ENCODE measurements at regions not wholly inside any gene's neighbourhood (a gene's known extent, or its start where the extent isn't known, plus 50 kb on each side); places are given as distances from the start of the nearest gene placed in this dataset.
A peak's percentile ranks its signal among the peaks of the same experiment; 100 is the strongest.
"Not testable (repeated sequence)": the region's sequence is repeated elsewhere in the genome, so short reads cannot be mapped to it uniquely, and the experiment has no call there.

DNA sequence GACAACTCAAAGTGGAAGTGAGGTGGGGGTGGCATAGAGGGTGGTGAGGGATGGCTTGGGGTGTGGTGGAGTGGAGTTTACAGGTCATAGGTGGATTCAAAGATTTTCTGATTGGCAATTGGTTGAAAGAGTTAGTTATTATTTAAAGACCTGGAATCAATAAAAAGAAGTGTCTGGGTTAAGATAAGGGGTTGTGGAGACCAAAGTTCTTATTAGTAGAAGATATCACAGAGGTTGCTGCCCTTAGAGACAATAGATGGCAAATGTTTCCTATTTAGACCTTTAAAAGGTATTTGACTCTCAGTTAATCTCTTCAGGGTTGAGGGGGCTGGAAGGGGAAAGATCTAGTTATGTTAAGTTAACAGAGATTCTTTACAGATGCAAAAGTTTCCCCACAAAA lies 412.3 kb upstream of the TBL1XR1 start:
- no peak for DNase-seq

DNA sequence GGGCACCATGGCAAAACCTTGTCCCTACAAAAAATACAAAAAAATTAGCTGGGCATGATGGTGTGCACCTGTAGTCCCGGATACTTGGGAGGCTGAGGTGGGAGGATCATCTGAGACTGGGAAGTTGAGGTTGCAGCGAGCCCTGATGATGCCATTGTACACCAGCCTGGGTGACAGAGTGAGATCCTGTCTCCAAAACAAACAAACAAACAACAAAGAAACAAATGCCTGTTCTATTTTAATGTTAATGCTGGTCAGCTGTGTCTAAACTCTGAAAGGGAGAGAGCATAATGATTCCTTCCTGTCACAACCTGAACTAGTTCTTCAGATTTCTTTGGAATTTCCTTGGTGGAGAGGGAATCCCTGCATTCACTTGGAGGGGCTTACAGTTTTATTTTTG lies 413.0 kb upstream of the TBL1XR1 start:
- DNase-seq: no peak

DNA sequence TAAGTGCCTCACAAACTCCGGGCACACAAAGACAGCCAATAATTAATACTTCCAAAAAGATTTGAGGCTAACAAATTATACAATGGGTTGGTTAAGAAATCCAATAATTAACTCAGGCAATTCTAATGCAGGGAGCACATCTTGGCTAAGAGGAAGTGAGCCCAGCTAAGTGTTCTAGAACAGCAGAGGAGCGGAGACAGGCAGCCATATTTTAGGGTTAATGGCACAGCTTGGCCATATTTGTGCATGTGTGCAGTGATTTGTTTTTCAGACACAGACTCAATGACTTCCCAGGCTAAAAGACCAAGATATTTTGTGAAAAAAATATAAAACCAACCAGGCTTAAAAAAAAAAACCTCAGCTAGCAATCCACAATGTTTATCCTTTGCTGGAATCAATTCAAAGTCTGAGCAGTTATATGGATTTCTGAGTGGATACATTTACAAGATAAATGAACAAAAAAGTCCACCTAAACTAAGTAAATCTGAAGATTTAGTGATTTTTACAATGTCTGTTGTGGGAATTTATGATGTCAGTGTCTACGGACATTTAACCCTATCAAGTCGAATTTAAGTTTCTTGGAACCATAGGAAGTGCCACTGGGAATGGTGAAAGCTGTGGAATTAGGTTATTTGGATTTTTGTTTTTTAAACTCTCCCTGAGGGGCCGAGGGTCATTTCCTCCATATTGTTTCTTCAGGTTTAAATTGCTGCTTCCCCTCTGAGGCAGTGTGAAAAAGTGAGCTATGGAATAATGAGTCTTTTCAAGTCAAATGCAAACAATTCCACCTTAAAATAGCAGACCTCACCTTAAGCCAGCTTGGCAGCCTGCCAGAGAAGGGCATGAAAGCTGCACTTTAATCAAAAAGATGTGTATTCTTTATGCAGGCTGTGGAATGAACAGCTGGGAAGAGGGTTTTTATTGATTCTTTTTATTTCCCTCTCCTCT lies 413.7 kb upstream of the TBL1XR1 start:
- DNase-seq: peak; percentile 75

DNA sequence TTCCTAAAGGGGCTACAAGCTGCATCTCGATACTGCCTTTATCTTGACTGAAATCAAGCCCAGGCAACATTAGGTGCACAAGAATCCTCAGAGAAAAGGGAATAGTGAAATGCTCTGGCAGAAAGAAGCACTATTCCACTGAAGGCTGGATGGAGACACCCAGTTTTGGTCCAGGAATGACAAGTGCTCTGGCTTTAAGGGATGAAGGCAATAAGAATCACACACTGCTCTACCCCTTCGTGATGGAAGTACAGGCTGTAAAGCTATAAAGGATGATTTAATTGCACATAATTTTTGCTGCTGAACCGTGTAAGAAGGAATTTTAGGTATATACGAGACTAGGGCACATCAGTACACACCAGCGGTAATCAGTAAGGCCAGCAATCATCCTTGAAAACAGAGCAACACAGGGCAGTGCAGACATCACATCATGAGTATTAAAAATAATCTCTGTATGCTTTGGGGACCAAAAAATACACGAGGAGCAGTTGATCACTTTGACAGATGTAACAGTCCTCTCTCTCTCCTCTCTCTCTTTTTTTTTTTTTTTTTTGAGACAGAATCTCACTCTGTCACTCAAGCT lies 414.6 kb upstream of the TBL1XR1 start:
- DNase-seq: peak; percentile 35

DNA sequence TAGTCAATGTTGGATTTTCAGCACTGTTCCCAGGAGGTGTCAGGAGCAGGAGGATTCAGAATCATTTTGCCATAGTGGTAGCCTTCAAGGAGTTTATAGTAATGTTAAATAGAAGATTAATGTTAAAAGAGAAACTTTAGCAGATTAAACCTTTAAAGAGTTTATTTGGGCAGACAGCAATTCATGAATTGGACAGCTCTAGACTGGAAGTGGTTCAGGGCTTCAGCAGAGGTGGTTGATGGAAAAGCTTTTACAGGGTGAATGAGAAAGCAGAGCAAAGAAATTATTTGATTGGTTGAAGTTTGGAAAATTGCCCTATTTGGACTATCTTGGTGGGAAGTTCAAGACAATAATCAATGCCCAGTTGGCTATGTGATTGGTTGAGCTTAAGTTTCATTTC lies 416.6 kb upstream of the TBL1XR1 start:
- no peak for DNase-seq

- no peak for DNase-seq
Measured at GRCh38 chr3:177615015-177615414, 417.7 kb upstream of the TBL1XR1 start.

- peak; percentile 42 for DNase-seq
Measured at GRCh38 chr3:177618873-177619733, 421.8 kb upstream of the TBL1XR1 start.

- no peak for DNase-seq
Measured at GRCh38 chr3:177620073-177620472, 422.8 kb upstream of the TBL1XR1 start.

DNA sequence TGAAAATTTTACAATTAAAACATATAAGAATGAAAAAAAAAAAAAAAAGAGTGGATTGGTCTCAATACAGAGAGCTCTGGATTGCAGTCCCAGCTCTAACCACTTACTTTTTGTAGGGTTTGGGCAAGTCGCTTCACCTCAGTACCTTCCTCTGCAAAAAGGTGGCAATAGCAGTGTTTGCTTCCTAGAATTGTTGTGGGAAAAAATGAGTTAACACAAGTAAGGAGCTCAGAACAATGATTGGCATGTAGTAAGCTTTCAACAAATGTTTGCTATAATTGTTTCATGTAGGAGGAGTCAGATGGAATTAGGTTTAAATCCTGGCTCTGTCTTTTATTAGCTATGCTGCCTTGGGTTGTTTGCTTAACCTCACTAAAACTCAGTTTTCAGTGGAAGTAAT lies 425.2 kb upstream of the TBL1XR1 start:
- no peak for DNase-seq

DNA sequence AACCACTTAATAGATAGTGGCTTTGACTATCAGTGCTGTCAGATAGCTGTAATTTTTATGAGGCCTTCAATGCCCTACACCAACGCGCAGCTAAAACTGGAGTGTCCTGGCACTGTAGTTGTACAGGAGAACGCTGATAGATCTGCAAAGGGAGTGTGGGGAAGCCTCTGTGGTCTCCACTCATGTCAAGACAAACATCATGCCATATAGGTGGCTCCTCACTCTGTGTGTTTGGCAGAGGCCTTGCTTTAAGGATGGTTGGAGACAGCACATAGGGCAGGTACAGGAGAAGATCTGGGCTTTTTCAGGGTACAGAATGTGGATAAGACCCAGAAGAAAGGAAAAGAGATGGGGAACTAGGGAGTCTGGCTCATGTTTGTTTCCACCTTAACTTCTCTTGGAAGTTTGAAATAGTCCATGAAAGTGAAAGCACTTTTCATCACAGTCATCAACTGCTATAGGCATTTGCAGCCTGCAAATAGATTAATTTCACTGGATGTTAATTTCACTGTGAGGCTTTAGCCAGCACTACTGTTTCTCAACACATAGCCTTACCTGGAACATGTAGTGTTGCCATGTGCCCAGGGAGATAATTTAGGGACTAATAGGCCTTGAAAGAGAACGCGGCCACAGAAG lies 425.8 kb upstream of the TBL1XR1 start:
- no peak for DNase-seq

GRCh38 chr3:177624528-177625495 lies 427.5 kb upstream of the TBL1XR1 start:
- DNase-seq: no peak

DNA sequence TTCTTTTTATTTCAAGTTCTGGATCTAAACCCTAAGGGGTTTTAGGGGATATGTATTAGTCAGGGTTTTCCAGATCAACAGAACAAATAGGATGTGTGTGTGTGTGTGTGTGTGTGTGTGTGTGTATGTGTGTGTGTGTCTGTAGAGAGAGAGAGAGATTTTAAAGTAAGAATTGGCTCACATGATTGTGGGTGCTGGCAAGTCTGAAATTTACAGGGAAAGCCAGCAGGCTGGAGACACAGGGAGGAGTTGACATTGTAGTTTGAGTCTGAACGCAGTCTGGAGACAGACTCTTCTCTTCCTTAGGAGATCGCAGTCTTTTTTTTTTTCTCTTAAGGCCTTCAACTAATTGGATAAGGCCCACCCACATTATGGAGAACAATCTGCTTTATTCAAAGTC lies 428.8 kb upstream of the TBL1XR1 start:
- no peak for DNase-seq

- DNase-seq: not testable (repeated sequence)
Measured at GRCh38 chr3:177628095-177628719, 430.9 kb upstream of the TBL1XR1 start.

DNA sequence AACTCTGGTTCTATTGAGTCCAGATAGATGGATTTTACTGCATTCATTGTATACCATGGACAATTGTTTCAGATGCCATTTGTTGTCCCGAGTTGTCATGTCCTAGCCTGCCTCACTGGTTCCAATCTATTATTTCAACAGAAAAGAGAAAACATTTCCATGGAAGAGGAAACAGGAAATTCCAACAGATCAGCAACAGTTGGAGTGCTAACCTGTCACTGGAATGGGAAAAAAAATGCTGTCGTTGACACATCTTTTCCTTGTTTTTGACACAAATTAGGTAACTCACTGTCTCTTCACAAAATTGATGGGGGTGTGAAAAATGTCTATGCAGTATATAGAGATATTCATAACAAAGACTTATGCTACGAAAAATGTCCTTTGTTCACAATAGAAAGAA lies 432.0 kb upstream of the TBL1XR1 start:
- no peak for DNase-seq

GRCh38 chr3:177633671-177634207 lies 436.5 kb upstream of the TBL1XR1 start:
- no peak for DNase-seq

DNA sequence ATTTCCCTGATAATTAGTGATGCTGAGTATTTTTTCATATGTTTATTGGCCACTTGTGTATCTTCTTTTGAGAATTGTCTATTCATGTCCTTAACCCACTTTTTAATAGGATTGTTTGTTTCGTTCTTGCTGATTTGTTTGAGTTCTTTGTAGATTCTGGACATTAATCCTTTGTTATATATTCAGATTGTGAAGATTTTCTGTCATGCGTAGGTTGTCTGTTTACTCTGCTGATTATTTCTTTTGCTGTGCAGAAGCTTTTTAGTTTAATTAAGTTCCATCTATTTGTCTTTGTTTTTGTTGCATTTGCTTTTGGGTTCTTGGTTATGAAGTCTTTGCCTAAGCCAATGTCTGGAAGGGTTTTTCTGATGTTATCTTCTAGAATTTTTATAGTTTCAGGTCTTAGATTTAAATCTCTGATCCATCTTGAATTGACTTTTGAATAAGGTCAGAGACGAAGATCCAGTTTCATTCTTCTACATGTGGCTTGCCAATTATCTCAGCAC lies 438.4 kb upstream of the TBL1XR1 start:
- not testable (repeated sequence) for DNase-seq

GRCh38 chr3:177640319-177640965 lies 443.2 kb upstream of the TBL1XR1 start:
- peak; percentile 49 for DNase-seq

- DNase-seq: no peak
Measured at GRCh38 chr3:177641206-177641605, 443.9 kb upstream of the TBL1XR1 start.

GRCh38 chr3:177642042-177642803 lies 444.9 kb upstream of the TBL1XR1 start:
- no peak for DNase-seq

- no peak for DNase-seq
Measured at GRCh38 chr3:177642804-177643125, 445.5 kb upstream of the TBL1XR1 start.
